GM12864 (cell line): ENCODE measurements at regions not wholly inside any gene's neighbourhood (a gene's known extent, or its start where the extent isn't known, plus 50 kb on each side); places are given as distances from the start of the nearest gene placed in this dataset.
"Not testable (repeated sequence)": the region's sequence is repeated elsewhere in the genome, so short reads cannot be mapped to it uniquely, and the experiment has no call there.

Experiments
- DNase-seq: peaks from one replicate; pipeline ENCODE4 v3.0.0-alpha.2; 2011; ENCODE audit warnings: low read depth
- H3K4me3 ChIP-seq: 2 replicates; pipeline ENCODE4 v1.5.1; 2011; ENCODE audit warnings: mild to moderate bottlenecking, low read depth, low read length, control low read depth
- TF ChIP-seq, protein P1 (sequence below): IDR thresholded peaks from 2 replicates; pipeline ENCODE4 v1.5.1; 2011; ENCODE audit warnings: low read depth, mild to moderate bottlenecking, moderate library complexity, low read length, control low read depth, inconsistent platforms; ENCODE audit errors: missing control alignments

DNA sequence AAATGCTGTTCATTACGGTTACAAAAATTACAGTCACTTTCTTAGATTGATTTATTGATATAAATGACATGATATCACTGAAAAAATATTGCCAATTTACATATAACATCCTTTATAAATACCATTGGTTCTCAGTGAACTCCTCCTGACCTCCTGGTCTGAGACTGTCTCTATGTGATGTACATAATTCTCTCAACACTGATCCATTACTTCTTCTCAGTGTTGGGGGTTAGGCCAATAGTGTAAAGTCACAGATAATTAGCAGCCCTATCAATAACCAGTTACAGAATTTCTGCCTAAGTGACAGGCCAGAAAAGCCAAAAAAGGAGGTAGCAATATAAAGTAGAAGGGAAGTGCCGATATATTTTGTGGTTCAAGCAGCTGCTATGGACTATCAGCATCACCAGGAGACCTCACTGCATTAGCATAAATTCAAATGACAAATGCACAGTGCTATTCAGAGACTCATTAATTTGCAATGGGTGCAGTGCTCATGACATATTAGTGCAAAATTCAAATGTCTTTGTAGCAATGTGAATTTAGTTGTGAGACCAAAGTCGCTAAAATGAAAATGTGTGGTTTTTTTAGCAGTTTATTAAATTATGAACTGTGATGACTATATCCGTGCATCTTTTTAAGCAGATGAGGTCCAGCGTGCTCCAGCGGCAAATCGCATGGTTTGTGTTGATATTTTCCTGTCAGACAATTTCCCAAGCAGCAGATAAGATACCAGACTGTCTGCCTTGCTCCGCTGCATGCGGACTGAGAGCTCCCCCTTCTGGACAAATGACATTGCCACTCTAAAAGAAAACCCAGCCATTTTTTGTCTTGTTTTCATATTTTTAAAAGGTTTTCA, 144.6 kb downstream of the CETN3 start:
- peak; percentile 45 for DNase-seq
- TF ChIP-seq, protein P1, sequence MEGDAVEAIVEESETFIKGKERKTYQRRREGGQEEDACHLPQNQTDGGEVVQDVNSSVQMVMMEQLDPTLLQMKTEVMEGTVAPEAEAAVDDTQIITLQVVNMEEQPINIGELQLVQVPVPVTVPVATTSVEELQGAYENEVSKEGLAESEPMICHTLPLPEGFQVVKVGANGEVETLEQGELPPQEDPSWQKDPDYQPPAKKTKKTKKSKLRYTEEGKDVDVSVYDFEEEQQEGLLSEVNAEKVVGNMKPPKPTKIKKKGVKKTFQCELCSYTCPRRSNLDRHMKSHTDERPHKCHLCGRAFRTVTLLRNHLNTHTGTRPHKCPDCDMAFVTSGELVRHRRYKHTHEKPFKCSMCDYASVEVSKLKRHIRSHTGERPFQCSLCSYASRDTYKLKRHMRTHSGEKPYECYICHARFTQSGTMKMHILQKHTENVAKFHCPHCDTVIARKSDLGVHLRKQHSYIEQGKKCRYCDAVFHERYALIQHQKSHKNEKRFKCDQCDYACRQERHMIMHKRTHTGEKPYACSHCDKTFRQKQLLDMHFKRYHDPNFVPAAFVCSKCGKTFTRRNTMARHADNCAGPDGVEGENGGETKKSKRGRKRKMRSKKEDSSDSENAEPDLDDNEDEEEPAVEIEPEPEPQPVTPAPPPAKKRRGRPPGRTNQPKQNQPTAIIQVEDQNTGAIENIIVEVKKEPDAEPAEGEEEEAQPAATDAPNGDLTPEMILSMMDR, result peak; percentile 91
- H3K4me3 ChIP-seq, result no peak overlapping the region; the same call in 1 of the 2 replicates

DNA sequence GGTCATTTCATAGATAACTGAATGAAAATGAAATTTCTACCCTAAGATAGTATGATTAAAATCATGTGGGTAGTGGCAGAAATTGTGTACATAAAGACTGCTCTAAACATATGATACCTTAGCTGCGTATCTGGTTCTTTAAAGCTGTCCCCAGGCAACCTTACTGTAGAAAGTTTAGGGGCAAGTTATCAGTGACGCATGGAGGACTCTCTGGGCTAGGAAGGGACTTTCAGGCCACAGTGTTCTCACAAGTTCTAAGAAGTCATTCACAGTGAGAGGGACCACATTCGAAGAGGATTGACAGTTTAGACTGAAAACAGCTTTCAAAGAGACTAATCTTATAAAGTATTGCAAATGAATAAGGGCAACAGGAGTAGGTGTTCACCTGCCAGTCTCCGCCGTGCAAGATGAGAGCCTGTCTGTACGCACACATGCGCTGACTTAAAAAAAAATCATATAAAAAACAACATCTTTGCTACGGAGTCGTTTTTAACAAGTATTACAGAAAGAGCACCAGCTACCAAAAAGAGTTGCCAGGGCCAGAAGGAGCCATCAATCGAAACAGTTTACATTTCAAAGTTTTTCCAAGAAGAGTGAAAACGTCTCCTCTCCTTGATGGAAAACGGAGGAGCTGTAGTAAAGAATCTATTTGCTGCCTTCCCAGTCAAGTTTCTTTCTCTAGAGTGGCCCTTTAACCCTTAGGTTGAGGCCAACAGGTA, 146.3 kb downstream of the CETN3 start:
- DNase-seq, result no peak
- TF ChIP-seq, protein P1, result no peak
- no peak overlapping the region for H3K4me3 ChIP-seq

DNA sequence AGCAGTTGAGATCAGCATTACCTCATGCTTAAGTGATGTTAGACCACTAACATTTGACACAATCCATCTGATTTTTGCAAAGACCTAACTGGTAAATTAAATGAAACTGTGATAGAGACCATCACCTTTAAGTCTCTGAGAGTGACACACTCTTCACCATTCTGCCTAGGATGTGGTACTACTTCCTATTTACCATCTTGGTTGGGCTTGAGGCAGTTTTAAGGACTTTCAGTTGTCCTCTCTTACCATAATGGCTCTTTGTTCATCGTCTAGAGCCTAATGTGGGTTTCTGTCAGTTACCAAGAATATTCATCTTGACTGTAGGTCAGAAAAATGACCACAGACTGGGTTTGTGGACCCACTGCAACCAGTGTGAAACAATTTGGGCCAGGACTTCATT, 158.1 kb downstream of the CETN3 start:
- TF ChIP-seq, protein P1, result no peak
- DNase-seq, result no peak

DNA sequence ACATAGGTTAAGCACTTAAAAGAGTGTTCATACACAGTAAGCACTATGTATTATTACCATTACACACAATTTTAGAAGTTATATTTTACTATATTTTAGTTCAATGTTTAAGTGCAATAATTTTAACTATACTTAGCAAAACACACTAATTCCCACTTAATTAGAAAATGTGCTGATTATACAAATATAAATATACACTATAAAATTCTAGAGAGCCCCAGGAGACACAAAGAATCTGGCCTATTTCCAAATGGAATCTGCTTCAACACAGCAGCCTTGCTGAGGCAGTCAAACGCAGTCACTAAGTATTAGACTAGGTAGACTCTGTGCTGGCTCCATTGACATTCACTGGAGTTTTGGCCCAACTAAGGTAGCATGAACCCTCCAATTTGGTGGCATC, 160.9 kb downstream of the CETN3 start:
- TF ChIP-seq, protein P1, result no peak
- DNase-seq, result no peak
- no peak overlapping the region for H3K4me3 ChIP-seq

More for the DNA sequence above, 158.1 kb downstream of the CETN3 start:
- no peak overlapping the region for H3K4me3 ChIP-seq

DNA sequence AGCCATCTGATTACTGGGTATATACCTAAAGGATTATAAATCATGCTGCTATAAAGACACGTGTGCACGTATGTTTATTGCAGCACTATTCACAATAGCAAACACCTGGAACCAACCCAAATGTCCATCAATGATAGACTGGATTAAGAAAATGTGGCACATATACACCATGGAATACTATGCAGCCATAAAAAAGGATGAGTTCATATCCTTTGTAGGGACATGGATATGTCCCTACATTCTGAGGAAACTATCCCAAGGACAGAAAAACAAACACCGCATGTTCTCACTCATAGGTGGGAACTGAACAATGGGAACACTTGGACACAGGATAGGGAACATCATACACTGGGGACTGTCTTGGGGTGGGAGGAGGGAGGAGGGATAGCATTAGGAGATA, 165.7 kb downstream of the CETN3 start:
- H3K4me3 ChIP-seq, DNase-seq: not testable (repeated sequence)

DNA sequence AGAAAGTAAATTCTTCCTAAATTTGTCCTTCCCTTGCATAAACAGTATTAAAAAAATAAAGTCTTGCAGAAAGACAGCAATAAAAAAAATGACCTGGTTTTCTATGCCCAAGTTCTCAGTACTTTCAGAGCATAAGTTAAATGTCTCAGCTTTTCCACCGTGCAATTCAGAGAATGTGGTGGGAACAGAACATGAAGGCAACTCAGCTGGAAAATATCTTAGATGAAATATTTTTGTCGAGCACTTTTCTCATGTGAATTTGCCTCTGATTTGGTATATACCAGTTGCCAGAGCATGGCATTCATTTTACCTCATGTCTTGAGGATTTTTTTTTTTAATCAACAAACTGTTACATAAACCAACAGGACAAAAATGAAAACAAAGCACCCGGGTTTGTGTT, 176.1 kb downstream of the CETN3 start:
- no peak for DNase-seq
- TF ChIP-seq, protein P1, result no peak
- no peak overlapping the region for H3K4me3 ChIP-seq

DNA sequence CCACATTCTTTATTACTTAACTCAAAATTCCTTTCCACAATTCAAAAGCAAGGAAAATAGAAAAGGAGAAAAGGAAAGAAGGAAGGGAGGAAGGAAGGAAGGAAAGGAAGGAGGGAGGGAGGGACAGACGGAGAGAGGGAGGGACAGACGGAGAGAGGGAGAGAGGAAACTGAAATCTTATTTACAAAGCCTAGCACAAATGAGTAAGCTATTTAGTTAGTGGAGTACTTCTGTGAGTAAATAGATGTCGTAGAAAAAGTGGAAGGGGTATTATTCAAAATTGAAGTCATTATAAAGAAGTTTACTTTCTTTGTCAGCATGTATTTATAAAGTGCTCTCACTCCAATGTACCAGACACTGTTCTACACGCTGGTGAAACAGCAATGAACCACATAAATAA, 177.9 kb downstream of the CETN3 start:
- TF ChIP-seq, protein P1, result no peak
- H3K4me3 ChIP-seq, result no peak overlapping the region
- no peak for DNase-seq
